ENCODE measurements at regions not wholly inside any gene's neighbourhood (a gene's known extent, or its start where the extent isn't known, plus 50 kb on each side); places are given as distances from the start of the nearest gene placed in this dataset.
A peak's percentile ranks its signal among the peaks of the same experiment; 100 is the strongest.
"Not testable (repeated sequence)": the region's sequence is repeated elsewhere in the genome, so short reads cannot be mapped to it uniquely, and the experiment has no call there.

DNA sequence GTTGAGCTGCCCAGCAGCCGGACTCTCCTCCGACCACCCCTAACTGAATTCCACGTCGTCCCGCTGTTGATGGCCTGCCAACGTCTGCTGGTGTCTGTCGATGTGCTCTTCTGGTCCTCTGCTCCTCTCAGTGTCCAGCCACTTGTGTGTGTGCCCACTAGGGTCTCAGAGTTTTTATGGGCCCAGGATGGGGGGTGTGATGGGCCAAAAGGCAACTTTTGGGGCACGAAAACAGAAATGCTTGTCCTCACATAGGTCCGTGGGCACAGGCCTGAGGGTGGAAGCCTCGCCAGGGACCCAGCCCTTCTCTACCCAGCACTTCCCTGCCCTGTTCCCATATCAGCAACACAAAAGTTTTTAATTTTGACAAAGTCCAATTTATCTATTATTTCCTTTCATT lies 85.7 kb upstream of the RUFY1 start:
- 91 to 92% methylated on average over 10 of the region's 10 CpGs for WGBS, 2 donors
- no peak for DNase-seq (ENCODE audit: low spot score in 2 of 2)
- intact Hi-C loops (cut with DNase I; ENCODE audit: low total_unique reads) = no loop called here
- H3K4me3 ChIP-seq (ENCODE audit: low read depth, poor library complexity, severe bottlenecking) = no peak overlapping the region
- TF ChIP-seq, protein P1, sequence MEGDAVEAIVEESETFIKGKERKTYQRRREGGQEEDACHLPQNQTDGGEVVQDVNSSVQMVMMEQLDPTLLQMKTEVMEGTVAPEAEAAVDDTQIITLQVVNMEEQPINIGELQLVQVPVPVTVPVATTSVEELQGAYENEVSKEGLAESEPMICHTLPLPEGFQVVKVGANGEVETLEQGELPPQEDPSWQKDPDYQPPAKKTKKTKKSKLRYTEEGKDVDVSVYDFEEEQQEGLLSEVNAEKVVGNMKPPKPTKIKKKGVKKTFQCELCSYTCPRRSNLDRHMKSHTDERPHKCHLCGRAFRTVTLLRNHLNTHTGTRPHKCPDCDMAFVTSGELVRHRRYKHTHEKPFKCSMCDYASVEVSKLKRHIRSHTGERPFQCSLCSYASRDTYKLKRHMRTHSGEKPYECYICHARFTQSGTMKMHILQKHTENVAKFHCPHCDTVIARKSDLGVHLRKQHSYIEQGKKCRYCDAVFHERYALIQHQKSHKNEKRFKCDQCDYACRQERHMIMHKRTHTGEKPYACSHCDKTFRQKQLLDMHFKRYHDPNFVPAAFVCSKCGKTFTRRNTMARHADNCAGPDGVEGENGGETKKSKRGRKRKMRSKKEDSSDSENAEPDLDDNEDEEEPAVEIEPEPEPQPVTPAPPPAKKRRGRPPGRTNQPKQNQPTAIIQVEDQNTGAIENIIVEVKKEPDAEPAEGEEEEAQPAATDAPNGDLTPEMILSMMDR (IDR thresholded peaks at IDR 0.05) = no peak
- no peak for TF ChIP-seq POLR2A (IDR thresholded peaks at IDR 0.05)

DNA sequence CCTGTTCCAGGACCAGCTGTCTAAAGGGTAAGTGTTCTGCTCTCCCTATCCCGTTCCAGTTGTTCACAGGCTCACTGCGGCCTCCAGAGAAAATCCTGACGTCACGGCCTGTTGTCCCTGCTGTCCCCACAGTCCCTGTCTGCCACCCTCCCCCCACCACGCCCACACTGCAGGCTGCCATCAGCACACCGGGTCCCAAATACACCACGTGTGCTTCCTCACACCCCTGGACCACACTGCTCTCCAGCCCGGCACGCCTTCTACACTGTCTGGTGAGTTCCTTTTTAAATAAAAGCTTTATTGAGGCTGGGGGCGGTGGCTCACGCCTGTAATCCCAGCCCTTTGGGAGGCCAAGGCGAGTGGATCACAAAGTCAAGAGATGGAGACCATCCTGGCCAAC lies 88.3 kb upstream of the RUFY1 start:
- TF ChIP-seq, protein P1 (IDR thresholded peaks at IDR 0.05) = no peak
- TF ChIP-seq POLR2A (IDR thresholded peaks at IDR 0.05) = no peak
- WGBS, 2 donors = 80 to 88% methylated on average over 12 of the region's 12 CpGs

DNA sequence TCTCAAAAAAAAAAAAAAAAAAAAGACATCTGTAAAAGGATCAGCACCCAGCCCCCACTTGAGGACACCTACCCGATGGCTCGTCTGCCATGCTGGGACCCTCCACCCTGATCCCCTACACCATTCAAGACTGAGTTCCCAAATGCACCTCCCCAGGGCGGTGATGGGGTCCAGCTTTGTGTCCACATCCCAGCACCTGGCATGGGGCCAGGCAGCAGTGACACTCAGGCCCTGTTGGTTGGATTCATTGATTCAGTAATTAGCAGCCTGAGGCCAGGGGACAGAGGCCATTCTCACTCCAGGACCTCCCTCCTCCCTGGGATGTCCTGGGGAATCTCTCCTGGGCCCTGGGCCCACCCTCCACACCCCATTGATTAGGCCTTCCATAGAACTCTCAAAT lies 88.8 kb upstream of the RUFY1 start:
- DNase-seq (ENCODE audit: low spot score in 2 of 2) = no peak
- WGBS, 2 donors = 58 to 88% methylated on average over 3 of the region's 3 CpGs
- TF ChIP-seq POLR2A (IDR thresholded peaks at IDR 0.05) = no peak
- TF ChIP-seq, protein P1 (IDR thresholded peaks at IDR 0.05) = no peak
- intact Hi-C loops (cut with DNase I; ENCODE audit: low total_unique reads) = no loop called here
- H3K4me3 ChIP-seq (ENCODE audit: low read depth, poor library complexity, severe bottlenecking) = no peak overlapping the region

More for the DNA sequence above, 88.3 kb upstream of the RUFY1 start:
- H3K4me3 ChIP-seq (ENCODE audit: low read depth, poor library complexity, severe bottlenecking) = no peak overlapping the region
- intact Hi-C loops (cut with DNase I; ENCODE audit: low total_unique reads) = no loop called here
- DNase-seq (ENCODE audit: low spot score in 2 of 2) = peak in 1 of 2 donors; percentile 72

DNA sequence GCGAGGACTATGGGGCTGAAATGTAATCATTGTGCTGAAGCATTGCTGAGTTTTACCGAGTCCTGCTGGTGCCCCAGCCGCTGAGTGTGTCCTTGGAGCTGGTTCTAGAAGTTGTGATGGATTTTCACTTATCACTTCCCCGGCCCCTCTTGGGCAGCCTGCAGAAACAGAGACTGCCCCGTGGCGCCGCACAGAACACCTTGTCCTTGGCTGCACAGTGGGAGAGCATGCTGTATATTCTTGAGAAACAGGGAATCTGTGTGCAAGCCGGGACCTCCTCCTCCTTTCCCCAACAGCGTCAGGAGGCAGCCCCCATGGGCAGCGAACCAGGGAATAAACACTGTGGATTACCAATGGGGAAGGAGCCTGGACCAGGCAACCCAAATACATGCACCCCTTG lies 90.6 kb upstream of the RUFY1 start:
- H3K4me3 ChIP-seq (ENCODE audit: low read depth, poor library complexity, severe bottlenecking) = no peak overlapping the region
- intact Hi-C loops (cut with DNase I; ENCODE audit: low total_unique reads) = no loop called here
- WGBS, 2 donors = 78 to 79% methylated on average over 10 of the region's 10 CpGs
- no peak for DNase-seq (ENCODE audit: low spot score in 2 of 2)
- TF ChIP-seq POLR2A (IDR thresholded peaks at IDR 0.05) = no peak
- TF ChIP-seq, protein P1 (IDR thresholded peaks at IDR 0.05) = no peak

DNA sequence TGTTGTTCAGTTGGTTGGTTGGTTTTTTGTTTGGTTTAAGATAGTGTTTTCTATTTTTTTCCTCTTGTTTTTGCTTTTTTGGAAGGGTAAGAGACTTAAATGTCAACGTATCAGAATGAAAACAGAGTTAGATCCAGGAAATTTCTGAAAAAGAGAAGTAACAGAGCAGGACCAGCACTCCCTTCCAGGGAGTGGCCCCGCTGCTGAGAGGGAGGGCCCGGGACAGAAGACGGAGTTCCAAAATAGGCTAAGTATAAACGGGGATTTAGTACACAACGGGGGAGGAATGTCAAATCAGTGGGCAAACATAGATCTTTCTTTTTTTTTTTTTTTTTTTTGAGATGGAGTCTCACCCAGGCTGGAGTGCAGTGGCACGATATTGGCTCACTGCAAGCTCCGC lies 92.7 kb upstream of the RUFY1 start:
- intact Hi-C loops (cut with DNase I; ENCODE audit: low total_unique reads) = no loop called here
- DNase-seq (ENCODE audit: low spot score in 2 of 2) = no peak
- no peak overlapping the region for H3K4me3 ChIP-seq (ENCODE audit: low read depth, poor library complexity, severe bottlenecking)
- TF ChIP-seq, protein P1 (IDR thresholded peaks at IDR 0.05) = no peak
- TF ChIP-seq POLR2A (IDR thresholded peaks at IDR 0.05) = no peak
- WGBS, 2 donors = 61 to 81% methylated on average over 8 of the region's 8 CpGs

DNA sequence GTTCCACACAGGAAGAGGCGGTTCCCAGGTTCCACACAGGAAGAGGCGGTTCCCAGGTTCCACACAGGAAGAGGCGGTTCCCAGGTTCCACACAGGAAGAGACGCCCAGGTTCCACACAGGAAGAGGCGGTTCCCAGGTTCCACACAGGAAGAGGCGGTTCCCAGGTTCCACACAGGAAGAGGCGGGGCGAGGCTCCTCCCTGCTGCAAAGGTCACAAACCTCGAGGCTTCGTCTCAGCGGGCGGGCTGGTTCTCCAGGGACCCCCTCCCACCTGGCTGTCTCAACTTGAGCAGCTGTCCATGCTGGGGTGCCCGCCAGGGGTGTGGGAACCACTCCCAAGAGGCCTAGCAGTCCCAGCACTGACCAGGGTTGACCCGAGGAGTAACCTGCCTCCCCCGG lies 94.3 kb upstream of the RUFY1 start:
- peak in 1 of 2 donors; percentile 81 for DNase-seq (ENCODE audit: low spot score in 2 of 2)
- WGBS, 2 donors = 92 to 96% methylated on average over 4 to 8 of the region's 15 CpGs
- intact Hi-C loops (cut with DNase I; ENCODE audit: low total_unique reads); H3K4me3 ChIP-seq (ENCODE audit: low read depth, poor library complexity, severe bottlenecking): not testable (repeated sequence)

All from lower leg skin (tissue), 4 donors.